Islet of Langerhans (tissue), 1 donor: ENCODE measurements at regions not wholly inside any gene's neighbourhood (a gene's known extent, or its start where the extent isn't known, plus 50 kb on each side); places are given as distances from the start of the nearest gene placed in this dataset.

ENCODE experiments used
- FAIRE-seq: peaks from one replicate; lab custom pipeline; 2011; peaks lifted over from hg19 to GRCh38; lab: Jason Lieb, UNC

DNA sequence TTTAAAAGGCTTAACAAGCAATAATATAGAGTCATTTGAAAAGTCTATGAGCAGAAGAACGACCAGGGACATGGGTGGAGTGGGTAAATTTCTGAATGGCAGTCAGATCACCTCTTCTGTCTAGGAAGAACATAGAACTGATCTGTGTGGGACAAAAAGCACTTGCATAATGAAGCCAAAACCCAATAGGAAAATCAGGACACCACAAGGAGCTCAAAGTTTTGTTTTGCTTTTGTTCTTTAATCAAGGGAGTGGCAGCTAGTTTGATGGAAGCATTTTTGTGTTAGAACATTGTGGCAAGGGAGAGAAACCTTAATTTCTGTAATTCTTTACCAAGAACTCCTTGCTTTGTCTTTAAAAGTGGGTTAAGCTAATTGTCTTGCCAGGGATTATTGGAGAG lies 240.2 kb upstream of the TANK start:
- FAIRE-seq: no peak

DNA sequence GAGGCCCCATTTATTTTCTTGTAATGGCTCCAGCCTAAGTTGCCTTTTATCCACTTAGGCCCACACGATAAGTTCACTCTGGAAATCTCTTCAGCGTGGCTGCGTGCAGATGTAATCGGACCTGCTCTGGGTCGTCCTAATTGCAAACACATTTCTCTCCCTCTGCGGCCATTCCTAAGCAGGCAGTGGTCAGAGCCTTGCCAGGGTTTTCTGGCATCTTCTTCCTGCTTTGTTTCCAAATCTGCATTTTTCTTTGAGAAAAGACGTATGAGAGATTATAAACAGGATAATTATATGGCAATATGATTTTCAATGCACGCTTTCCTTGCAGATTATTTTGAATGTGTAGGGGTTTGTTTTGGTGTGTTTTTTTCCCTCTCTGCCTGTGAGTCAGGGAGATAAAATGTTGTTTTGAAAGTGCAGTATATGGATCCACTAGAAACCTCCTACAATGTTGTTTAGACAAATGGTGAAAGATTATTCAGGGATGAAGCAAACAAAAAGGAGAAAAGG lies 239.4 kb upstream of the TANK start:
- FAIRE-seq: no peak

DNA sequence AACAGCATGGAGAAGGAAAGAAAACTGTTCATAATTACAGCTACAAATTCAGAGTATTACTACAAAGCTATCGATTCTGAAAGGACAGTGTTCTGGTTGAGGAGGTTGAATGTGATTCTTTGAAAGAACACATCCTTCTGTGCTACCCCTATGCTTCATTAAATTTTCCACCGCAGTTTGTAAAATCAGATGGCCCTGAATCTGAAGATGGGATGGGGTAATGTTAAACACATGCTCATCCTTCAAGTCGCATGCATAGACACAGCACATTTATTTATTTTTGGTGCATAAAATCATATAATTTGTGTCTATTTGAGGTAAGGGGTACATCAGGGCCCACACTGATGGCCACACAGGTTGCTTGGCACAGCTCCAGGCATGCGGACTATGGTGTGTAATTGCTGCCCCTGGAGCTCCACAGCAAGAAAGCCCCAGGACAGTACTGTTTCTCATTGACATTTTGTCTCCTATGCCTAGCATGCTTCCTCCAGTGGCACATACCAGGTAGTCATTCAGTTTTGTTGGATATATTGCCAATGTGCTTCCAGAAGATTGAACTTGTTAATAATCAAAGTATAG lies 238.8 kb upstream of the TANK start:
- FAIRE-seq: no peak

DNA sequence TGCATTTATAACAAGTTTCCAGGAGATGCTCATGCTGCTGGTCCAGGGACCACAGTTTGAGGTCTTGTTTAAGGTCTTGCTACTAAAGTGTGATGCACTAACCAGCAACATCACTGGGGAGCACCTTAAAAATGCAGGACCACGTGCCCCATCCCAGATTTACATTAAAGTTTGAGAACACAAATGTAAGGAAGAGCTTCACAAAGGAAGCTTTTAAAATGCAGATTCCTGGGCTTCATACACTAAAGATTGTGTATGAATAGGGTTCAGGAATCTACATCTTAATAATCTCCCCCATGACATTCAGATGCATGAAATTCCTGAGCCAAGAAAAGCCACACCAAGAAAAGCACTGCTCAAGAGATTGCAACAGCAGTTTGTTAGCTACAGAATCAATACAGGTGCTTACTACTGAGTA lies 235.3 kb upstream of the TANK start:
- no peak for FAIRE-seq

DNA sequence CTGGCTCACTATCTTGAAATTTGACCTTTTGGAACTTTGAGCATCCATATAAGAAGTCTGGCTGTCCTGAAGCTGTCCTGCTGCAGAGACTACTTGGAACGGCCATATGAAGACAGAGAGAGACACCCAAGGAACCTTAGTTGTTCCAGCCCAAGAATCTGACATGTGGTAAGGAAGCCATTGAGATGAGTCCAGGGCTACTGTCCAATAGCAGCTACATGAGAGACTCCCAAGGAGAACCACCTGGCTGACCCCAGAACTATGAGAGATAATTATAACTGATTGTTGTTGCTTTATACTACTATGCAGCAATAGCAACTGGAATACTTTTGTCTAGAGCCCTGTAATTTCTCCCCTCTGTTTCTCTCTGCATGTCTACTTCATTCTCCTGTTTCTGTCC lies 234.3 kb upstream of the TANK start:
- no peak for FAIRE-seq

DNA sequence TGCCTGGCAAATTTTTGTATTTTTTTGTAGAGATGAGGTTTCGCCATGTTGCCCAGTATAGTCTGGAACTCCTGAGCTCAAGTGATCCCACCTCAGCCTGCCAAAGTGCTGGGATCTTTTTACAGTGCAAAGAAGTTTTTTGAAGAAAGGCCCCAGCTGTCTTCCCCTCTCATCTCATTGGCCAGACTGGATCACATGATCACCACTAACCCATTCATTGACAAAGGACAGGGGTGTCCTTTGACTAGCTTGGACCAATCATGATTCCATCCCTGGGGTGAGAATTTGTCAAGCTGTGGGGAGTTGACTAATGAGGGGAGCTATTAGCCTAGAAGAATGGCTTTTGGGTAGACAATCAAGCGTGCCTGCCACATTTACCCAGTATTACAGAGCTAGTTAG lies 232.9 kb upstream of the TANK start:
- no peak for FAIRE-seq

DNA sequence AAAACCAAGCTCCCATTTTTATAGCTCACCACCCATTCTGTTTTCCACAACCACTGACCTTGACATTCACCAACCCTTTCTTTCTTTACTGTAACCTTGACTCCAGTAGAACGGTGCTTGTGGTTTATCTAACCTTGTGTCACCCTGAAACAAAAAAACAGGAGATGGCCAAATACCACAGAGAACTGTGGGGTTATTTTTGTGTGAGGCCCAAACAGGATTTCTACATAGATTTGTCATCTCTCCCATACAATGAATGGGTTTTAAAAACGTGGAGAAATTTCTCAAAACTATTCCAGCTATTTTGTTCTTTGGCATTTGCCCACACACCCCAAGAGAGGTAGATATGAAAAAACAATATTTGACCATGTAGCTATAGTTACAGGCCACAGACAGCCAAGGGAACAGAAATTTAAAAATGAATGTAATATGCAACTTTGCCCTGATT lies 231.3 kb upstream of the TANK start:
- no peak for FAIRE-seq

DNA sequence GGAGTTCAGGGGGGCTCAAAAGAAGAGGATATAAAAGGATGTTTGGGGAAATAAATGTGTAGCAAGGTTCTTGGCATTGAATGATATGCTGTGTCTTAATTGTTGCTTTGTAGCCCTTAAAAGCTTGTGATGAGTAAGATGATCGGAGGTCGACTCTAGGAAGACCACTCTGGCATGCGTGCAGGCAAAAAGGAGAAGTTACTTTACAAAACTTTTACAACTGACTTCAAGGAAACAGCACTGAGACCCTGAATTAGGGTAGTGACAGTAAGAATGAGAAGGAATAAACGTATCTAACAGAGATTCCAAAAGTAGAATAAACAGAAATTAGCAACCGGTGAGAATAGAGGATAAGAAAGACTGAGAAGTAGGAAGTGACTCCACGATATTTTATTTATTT lies 228.7 kb upstream of the TANK start:
- FAIRE-seq: no peak

DNA sequence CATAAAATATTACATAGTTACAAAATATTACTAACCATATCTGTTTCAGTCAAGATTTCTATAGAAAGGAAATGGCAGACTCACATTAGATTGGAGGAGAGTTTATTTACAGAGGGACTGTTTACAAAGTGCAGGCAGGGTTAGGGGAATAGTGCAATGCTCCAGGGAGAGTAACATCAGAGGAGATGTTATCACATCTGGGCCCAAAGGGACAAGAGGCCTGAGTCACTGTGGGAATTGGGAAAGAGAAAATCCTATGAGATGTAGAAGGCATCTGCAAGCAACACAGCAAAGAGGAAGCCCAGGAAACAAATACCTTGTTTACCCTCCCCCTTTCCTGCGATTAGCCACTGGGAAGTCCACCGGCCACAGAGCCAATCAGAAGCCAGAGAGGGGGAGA lies 227.3 kb upstream of the TANK start:
- no peak for FAIRE-seq

DNA sequence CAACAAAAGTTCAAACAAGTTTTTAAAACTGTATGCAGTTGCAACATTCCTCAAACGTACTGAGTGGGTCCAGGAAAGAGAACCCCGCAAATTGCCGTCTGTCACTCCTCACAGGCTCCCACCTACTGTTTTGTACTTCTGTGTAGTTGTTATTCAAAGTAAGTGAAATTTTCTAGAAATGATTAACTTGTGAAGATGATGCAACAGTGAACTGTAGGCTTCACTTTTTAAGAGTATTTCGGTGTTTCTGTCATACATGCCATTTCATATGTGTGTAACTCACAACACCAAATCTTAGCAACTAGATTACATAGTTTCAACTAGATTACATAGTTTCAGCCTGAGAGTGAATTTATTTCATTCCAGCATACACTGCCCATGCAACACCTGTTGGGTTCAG lies 226.0 kb upstream of the TANK start:
- FAIRE-seq: no peak

DNA sequence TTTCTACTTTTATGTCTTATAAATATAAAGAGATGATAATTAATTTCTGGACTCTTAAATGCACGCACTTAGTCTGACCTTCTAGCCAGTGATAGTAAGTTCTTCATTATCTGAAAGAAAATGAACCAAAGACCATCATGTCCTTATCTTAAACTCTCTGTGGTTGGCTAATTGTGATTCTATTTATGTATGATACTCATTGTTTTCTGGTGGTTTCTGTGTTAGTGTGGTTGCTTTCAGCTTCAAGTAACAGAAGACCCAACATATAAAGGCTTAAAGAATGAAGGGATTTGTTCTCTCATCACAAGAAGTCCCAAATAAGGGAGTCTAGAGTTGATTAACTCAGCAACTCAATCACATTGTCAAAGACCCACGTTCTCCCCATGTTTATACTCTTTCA lies 225.2 kb upstream of the TANK start:
- no peak for FAIRE-seq

DNA sequence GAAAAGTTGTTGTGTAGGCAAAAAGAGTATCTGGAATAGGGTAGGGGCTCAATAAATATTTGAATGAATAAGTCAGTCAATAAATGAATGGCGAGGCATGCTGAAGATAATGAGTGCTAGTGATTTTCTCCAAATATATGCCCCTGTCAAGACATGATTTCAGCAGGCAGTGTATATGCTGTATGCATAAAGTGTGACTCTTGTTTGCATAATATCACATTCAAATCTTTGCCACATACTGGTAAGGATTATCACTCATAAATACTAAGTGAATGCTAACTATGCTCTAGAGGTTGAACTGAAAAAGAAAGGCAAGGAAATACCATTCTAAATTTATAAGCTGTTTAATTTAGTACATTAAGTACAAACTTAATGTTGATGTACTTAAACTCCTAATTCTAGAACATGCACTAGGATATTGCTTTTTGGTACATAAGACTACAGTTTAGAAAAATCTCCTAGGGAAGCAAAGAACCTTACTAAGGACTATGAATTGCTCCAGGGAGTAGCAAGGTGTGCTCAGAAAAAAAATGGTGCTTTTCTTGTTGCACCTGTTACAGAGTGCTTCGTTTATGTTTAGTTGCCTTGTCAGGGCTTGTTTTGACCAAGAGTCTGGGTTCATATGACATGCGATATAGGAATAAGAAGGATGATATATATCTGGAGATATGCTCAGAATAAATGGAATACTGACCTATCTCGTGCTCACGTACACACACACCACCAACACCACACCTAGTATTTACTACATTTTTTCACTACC lies 224.0 kb upstream of the TANK start:
- no peak for FAIRE-seq

DNA sequence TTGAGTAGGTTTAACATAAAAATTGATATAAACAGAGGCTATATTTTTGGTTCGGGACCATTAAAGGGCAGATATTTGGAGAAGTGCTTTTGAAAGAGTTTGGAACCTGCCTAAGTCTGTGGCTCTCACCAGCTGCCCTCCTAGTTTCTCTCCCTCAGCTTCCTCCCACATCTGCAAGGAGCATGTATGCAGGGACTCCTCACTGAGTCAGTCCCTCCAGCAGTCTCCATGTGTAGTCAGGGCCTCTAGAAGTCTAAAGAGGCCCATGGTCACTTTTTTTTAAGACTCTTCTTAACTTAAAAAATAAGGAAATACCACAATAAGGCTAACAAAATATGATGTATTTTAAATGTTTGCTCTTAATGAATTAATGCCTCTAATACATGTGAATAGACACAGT lies 220.0 kb upstream of the TANK start:
- FAIRE-seq: no peak

DNA sequence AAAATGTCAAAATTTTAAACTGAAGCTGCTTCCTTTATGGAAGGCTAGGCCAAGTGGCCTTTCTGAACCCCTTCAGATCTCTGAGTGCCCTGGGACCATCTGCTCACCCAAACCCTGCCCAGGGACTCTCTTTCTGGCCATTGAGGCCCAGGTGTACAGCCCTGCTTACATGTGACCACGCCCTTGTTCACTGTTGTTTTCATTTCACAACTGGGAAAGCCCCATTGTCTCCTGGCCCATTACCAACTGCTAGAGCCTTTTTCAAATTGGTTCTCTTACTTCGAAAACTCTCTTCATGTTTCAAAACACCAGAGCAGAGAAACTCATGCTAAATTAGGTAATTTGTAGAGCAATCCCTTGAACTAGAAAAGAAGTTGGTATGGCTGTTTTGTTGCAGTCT lies 219.5 kb upstream of the TANK start:
- no peak for FAIRE-seq

DNA sequence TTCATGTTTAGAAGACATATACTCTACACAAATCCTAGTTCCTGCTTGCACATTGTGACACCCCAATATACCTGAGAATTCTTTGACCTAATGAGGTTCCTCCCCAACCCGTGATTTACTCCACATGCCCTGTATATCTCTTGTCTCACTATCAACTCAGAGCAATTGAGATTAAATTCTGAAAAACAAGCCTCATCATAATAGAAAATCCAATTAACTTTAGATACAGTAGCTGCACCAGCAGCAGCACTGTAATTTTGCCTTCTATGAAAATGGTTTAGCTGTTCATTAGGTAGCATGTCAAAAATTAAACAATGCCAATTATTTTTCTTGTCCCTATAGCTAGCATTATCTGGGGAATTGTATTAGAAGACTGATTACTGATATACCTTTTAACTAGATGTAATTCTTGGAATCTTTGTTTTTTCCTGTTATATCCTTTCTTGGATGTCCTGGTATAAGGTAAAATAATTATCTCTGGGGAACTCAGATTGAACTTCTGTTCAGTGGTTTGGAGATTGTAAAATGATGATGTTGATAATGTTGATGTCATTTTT lies 218.9 kb upstream of the TANK start:
- FAIRE-seq: no peak

DNA sequence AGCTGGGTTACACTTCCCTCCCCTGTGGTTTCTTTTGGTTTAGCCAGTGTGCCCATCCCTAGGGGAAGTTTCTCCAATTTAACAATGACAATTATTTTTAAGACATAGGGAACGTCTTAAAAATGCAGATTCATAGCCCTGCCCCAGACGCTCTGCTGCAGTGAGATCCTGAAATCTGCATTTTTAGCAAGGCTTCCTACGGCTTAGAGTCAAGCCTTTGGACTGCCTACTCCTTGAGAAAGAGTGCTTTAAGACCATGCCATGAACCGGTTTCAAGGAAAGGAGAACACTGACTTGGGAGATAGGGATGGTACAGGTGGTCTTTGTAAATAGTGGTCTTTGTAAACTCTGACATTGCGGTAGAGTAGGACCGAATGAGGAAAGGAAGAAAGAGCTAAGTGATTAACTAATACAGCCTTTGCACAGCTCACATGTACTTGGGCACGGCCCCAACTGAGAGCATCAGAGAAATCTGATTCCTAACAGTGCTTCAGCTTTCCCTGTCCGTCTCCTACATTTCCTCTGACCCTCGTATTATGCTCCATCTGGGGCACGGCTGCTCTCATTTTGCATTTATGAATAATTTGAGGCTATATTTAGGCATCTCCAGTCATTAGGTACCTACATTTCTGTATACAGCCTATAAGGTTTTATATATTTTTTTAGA lies 217.6 kb upstream of the TANK start:
- FAIRE-seq: no peak

DNA sequence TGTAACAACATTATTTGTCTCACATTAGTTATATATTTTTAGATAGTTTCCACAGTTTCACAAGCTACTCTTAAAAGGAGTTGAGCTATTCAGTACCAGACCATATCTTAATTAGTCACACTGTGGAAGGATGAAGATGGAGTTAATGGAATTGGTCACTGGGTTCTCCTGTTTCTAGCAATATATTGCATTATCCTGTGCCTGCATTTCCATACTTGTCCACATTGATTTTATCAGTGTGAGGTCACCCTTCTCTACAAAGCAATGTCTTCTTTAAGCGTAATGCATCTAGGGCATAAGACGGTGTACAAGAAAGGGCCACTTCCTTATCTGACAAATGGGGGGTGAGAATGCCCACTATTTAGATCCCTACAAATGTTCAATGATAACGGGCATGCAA lies 216.8 kb upstream of the TANK start:
- FAIRE-seq: no peak

DNA sequence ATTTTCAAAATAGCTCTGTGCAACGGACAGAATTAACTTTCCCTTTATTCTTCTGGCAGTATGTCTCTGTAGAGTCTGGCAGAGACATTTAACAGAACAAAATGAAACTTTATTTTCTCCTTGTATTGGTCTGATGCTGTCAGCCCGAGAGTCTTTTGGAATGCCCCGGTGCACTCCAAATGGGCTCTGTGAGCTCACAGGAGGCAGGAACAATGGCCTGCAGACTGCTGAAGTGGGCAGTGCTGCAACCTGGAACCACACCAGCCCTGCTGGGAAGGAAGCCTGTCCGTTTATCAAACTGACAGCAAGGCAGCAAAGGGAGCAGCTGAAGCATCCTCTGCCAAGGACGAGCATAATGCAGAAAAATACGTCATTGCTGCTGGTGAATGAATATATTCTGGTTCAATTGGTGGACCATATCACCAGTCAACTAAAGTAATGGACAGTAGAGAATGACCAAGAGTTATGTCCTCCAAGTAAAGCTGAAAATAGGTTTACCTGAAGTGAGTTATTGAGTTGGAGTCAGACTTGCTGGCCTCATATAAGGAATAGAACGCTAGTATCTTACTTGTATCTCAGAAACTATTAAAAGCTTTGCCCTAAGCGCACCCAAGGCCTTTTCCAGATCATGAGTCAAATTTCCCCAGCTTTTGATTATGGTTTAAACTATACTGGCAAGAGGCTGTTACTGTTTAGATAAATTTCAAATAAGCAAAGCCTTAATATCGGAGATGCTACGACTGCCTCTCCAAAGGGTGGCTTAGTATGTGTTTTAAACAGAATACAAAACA lies 207.6 kb upstream of the TANK start:
- no peak for FAIRE-seq

DNA sequence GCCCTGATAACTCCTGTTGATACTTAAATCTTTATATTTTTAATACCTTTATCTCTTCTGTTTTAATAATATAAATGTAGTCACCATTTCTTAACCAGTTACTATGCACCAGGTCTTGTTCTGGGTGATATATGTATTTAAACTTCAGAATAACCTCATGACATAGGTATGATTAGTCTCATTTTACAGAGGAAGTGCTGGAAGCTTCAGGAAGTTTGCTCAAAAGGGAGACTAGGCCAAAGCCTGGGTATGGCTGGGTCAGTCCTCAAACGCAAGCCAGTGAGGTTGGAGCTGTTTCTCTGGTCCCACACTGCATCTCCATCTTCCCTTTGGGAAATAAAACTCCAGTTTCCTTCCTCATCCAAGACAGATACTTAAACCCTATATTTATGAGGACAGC lies 204.7 kb upstream of the TANK start:
- no peak for FAIRE-seq

DNA sequence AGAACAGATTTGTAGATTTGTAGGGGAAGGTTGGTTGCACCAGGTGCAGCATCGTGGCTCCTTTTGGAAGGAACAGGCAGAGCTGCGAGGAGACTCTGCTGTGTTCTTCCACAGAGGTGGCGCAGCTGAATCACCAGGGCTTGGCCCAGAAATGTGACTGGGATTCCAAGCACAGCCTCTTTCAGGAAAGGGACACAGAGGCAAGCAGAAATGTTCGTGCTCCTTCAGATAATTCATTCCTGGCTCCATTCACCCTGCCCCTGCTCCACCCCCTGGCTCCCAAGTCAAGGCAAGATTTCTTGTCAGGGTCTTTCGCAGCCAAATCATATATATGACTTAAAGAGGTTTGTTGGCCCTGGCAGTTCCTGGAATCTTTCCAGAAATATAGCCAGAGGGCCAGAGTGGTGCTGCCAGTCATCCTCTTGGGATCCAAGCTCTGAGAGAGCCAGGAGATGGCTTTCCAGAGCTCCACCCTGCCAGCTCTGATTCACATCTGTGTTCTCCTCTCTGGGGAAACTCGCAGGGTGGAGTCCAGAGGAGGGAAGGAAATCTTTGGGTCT lies 203.9 kb upstream of the TANK start:
- no peak for FAIRE-seq

DNA sequence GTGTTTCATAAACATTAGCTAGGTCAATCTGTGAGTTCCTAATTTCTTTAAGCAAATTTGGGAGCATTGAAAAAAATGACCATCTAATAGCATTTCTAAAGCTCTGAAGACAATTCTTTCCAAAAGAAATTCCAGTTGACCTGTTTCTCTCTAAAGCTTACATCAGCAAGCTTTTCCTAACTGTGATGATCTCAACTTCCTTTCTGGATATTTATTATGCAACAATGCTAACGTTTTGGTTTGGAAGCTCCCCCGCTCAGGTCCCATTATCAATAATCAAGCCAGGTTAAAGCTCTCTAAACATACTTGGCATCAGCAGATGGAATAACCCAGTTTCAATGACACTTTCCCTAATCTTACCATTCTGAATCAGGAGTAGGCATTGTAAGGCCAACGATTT lies 196.3 kb upstream of the TANK start:
- no peak for FAIRE-seq

DNA sequence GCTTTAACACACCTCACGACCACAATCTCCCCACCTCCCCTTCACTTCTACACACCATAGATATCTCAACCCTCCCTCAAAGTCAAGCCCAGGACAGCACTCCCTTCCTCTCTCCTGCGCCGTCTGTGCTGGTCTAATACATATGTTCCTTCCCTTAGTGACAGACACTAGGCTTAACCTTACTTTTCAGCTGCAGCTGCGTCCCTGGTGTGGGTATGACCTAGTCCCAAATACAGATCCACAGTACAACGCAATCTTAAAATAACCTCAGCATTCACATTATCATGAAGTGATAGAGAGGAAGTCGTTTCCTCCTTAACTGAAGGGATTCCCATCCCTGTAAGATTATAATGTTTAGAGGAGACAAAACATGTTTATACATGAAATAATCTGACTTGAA lies 192.7 kb upstream of the TANK start:
- FAIRE-seq: no peak
